GM19324 (cell line): ENCODE measurements at regions not wholly inside any gene's neighbourhood (a gene's known extent, or its start where the extent isn't known, plus 50 kb on each side); places are given as distances from the start of the nearest gene placed in this dataset.

Experiments used
- ATAC-seq: cut with Tn5 transposase; IDR thresholded peaks from one replicate; pipeline ENCODE4 v1.9.1; 2021; ENCODE audit warnings: mild to moderate bottlenecking, moderate library complexity; ENCODE audit not compliant: unreplicated experiment, low FRiP score

DNA sequence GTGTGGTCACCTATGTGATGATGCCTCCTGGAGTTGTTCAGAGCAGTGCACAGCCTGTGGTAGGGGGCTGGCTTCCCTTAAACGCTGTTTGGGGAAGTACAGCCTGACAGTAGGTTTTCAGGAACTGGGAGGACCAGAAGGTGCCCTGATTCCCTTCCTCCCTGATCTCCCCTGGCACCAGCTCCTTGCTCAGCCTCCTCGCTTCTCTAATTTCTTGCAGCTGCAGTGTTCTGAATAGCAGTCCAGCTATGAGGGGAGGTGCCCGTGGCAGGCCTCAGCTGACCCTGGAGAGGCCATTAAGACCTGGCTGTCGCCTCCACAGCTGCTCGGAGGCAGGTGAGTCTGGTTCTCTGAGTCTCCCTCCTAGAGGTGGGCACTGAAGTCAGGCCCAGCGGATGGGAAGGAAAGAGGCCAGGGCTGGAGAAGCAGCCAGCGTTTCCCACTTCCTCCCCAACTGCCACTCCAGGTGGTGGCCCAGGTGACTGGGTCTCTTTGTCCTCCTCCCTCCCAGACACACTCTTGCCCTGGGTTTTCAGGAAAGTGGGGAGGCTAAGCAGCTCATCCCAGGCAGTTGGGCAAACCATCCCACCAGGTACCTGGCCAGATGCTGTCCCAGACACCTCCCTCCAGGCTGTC is 52.0 kb upstream of the RPL11 start:
- no peak for ATAC-seq

DNA sequence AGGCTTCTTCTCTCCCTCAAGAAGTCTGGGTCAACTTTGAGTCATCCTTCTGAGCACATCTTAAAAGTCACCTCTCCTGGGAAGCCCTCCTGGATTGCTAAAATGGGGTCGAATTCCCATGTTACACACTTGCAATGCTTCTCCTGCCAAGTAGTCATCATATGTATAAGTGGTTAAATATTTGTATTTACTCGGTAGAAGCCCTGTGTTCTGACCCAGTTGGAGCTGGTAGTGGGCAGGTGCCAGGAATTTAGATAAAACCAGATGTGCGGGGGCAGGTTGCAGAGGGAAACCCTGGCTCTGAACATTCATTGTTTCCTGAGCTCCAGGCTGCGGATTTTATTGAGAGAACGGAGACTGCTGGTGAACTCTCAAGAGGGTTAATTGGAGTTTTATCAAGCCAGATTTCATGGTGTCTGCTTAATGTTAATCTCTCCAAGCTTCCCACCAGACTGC is 52.8 kb upstream of the RPL11 start:
- no peak for ATAC-seq

DNA sequence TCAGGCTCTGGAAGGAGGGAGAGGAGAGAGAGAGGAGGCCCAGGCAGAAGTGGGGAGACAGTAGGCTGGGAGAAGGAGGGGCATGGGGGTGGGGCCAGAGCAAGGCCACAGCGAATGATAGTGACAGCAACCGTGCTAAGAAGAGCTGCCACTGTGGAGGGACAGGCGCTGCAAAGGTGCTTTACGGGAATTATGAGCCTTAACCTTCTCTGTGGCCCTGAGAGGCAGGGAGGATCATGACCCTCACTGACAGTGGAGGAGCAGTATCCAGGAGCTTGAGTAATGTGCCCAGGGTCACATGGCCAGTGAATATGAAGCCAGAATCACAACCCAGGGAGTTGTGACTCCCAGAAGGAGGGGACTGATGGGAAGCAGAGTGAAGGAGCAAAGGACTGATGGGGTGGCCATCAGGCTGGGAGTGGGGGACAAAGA is 53.4 kb upstream of the RPL11 start:
- ATAC-seq: no peak

DNA sequence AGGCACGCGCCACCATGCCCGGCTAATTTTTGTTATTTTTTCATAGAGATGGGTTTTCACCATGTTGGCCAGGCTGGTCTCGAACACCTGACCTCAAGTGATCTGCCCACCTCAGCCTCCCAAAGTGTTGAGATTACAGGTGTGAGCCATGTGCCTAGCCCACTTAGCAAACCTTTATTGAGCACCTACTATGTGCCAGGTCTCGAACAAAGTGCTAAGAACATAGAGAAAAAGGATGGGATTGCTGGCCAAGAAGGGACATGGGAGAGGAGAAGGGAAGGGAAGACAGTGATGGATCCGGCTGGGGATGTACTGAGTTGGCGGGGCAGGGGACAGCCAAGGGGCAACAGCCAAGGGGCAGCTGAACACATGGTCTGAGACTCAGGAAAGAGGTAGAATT is 55.6 kb upstream of the RPL11 start:
- ATAC-seq: no peak

DNA sequence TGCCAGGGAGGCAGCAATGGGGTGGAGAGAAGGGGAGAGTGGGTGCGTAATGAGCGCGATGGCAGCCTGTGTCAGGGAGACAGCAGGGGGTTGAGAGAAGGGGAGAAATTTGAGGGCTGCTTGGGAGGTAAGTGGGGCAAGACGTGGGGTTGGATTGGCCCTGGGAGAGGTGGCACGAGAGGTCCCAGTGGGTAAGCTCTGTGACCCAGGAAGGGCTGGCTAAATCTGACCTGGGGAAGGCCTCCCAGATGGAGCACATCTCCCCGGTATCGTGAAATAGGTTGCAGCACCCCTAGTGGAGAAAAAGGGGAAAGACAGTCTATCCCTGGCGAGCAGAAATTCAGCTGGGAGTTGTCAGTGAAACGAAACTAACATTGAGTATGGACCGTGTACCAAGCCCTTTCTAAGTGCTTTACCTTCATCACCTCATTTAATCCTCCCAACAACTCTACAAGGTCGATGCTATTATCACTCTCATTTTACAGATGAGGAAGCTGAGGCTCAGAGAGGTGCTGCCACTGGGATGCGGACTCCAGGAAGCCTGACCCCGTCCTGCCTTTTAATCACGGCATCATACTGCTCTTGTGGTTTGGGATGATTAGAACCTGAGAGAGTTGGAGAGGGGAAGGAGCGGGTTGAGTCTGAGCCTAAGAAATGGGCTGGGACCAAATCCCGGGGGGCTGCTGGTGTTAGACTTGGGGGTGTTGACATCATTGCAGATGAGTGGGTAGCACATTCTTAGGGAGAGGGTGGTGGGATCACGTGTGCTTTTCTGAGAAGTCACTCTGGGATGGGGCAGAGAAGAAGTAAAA is 56.6 kb upstream of the RPL11 start:
- ATAC-seq: no peak

DNA sequence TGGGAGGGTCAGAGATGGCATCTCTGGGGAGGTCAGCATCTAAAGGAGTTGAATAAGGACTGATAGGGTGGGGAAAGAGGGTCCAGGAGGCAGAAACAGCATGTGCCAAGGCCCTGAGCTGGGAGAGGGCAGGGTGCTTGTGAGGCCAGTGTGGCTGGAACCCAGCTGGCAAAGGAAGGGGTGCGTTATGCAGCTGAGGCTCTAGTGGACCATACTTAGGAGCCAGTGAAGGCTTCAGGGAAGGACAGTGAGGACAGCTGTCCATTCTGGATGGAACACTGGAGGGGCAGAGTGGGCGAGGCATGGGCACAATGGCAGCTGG is 57.1 kb upstream of the RPL11 start:
- no peak for ATAC-seq

DNA sequence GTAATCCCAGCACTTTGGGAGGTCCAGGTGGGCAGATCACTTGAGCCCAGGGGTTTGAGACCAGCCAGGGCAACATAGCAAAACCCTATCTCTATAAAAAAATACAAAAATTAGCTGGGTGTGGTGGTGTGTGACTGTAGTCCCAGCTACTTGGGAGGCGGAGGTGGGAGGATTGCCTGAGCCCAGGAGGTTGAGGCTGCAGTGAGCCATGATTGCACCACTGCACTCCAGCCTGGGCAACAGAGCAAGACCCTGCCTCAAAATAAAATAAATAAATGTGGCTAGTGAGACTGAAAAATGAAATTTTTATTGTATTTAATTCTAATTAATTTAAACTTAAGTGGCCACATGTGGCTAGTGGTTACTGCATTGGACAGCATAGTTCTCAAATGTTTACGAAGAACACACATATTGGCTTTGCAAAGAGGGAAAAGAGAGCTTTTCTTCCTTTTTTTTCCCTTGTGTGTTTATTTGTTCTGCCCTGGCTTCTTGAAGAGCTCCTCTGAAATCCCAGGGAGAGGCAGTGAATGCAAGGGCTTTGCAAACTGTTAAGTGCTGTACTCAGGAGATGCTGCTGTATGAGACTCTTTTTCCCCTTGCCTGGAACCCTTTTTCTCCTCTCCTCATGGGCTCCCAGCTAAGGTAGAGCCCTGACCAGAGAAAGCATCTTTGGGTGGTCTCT is 59.0 kb upstream of the RPL11 start:
- ATAC-seq: no peak

DNA sequence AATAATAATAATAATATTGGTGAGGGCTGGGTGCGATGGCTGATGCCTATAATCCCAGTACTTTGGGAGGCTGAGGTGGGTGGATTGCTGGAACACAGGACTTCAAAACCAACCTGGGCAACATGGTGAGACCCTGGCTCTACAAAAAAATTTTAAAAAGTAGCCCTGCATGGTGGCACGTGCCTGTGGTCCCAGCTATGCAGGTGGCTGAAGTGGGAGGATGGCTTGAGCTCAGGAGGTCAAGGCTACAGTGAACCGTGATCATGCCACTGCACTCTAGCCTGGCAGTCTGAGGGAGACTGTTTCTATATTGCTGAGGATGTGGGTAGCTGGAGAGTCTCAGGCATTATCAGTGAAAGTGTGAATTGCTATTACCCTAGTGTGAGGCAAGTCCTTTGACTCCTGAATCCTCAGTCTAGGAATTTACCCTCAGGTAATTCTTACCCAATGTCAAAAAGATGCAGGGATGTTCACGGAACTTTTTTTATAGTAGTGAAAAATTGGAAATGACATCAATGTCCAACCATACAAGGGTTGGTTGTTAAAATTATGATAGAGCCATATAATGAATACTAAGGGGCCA is 61.8 kb upstream of the RPL11 start:
- no peak for ATAC-seq

DNA sequence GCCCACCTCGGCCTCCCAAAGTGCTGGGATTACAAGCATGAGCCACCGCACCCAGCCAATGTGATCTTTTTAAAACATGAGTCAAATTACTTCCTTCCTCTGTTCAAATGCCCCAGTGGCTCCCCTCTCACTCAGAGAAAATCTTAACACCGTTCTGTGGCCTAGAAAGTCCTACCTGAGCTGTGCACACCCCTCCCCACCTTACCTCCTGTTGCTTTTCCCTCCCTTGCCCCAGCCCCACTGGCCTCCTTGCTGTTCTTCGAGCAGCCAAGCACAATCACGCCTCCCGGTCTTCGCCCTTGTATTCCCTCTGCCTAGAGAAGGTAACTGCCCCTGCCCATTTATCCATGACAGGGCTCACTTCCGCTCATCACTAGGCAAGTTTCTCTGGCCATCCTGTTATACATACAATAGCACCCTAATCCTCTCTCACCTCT is 62.6 kb upstream of the RPL11 start:
- ATAC-seq: no peak

DNA sequence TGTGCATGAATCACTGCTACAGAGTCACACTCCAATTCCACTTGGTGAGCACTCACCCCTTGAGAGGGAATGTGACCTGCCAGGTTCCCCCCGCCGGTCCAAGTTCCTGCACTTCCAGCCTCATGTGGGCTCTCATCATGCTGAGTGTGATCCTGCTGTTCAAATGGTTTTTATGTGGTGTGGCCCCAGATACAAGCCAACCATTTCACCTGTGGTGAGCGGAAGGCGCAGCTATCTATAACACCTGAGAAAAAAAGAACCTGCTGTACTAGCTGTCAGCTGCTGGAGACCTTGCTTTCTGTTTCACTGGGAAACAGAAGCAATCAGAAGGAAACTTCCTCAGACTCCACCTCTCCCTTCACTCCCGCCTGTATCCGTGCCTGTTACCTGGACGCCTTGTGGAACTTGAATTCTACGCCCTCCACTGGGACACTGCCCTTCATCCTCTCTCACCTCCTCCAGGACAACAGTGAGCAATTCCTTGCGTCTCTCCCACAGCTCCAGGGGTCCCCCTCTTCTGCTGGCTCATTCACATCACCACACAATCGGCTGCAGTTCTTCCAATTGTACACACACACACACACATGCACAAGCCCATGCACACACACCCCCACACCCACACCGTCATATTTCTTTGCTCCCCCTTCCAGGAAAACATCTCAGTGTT is 64.4 kb upstream of the RPL11 start:
- ATAC-seq: no peak

DNA sequence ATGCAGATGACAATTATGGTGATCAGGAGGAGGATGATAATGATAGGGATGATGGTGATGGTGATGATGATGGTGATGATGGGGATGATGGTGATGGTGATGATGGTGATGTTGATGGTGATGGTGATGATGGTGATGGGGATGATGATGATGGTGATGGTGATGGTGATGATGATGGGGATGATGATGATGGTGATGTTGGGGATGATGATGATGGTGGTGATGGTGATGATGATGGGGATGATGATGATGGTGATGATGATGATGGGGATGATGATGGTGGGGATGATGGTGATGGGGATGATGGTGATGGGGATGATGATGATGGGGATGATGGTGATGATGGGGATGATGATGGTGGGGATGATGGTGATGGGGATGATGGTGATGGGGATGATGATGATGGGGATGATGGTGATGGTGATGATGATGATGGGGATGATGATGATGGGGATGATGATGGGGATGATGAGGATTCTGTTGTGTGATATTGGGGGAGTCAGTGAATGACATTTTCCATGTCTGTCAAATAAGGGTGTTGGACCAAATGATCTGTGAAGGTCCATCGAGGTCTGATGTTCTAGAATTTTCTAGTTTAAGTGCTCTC is 65.6 kb upstream of the RPL11 start:
- ATAC-seq: no peak

DNA sequence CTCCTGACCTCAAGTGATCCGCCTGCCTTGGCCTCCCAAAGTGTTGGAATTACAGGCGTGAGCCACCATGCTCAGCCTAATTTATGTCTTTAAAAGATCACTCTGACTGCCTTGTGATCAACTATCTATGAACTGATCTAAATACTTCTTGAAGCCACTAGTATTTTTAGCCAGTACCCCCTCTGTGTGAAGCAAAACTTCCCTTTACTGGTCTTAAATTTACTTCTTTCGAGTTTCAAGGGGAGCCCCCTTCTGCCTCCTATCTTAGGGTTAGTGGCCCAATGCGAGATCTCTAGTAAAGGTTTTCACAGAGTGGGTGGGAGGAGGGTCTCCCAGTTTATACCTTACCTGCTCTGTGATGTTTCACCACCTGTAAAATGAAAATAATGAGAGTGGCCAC is 66.1 kb upstream of the RPL11 start:
- no peak for ATAC-seq

DNA sequence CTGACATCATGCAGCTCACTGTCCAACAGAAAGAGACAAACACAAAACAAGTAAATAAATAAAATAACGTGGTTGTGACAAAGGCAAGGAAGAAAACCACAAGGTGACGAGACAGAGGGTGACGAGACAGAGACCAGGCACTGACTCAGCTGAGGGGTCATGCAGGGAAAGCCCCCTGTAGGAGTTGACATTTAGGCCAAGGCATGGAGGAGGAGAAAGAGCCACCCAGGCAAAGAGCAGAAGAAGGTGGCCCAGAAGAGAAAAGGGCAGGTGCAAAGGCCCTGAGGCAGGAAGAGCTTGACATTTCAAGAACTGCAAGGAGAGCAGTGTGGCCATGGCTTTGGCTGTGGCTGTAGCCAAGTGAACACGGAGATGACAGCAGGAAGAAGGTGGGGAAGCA is 65.1 kb upstream of the ID3 start:
- ATAC-seq: no peak

DNA sequence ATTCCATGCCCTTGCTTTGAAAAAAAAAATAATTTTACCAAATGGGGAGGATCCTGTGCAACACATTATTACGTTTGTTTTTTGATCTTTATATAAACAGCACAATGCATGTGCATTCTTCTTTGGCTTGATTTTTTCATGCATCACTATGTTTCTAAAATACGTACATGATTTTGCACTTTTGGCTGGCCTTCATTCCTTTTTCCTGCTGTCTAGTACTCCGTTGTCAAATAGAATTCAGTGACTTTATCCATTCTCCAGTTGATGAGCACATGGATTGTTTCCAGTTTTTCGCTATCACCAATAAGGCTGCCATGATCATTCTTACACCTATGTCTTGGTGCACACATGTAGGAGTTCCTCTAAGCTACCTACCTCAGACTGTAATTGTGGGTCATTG is 63.0 kb upstream of the ID3 start:
- no peak for ATAC-seq

DNA sequence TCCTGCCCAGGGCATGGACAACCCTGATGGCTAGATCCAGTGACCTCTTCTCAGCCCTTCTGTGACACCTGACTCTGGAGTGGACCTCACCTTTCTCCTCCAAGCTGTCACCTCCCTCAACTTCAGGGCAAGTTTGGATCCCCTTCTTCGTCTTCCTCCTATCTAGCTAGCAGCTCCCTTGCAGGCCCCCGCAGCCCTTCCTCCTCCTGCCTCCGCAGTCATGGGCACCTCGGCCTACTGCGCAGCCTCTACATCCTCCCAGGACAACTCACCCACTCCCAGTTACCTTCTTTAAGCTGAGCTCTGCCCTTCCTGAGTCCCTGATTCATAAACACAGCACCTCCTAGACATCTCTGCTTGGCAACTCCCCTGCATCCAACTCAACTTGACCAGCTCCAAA is 61.3 kb upstream of the ID3 start:
- no peak for ATAC-seq

DNA sequence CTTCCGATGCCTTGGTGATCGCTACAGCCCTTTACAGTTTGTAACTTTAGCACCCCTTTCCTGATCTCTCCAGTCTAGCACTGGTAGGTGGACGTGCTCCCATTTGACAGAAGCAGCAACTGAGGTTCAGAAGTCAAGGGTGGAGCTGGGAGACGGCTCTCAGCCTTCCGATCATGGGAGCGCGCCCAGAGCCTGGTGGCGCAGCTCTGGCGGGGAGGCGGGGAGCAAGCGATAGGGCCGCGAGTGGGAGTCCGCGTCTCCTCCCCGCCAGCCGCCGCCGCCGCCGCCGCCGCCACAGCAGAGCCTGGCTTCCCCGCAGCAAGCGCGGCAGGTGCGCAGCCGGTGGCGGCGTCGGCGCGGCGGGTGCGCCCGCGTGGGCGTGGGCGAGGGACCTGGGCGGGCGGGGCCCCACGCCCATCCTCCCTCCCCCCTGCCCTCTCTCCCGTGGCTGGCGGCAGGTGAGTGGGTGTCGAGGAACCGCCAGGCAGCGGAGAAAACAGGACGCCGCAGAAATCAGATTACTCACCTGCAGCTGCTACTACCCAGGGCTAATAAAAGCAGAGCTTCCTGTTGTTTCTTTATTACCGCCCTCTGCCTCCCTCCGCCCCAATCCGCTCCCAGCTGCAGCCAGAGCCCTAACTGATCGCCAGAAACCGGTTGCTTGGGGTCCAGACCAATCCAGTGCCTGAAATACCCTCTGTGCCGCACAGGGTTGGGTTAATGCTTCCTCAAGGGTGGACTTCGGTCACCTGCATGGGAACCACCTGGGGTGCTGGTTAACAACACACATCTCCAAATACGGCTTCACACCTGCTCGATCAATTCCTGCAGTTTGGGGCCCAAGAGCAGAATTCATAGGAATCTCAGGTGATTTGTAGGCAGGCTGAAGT is 60.2 kb upstream of the ID3 start:
- ATAC-seq: peak; percentile 76

DNA sequence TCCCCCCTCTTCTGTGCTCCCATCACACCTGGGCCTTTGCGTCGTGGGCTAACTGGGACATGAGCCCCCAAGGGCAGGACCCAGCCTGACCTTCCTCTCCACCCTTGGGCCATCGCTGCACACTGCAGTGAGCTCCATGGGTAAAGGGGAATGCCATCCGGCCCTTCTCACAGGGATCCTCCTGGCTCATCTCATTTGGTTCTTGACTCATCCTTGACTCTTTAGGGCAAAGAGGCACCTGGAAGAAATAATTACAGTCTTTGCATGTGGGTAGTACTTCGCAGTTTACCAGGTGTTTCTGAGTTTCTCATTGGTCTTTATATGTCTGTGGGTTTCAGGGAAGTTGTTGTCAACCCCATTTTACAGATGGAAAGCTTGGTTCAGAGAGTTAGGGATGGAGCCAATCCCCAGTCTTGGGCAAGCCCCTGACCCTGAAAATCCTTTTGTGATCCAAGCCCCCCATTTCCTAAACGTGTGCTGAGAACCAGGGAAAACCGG is 59.3 kb upstream of the ID3 start:
- ATAC-seq: no peak

DNA sequence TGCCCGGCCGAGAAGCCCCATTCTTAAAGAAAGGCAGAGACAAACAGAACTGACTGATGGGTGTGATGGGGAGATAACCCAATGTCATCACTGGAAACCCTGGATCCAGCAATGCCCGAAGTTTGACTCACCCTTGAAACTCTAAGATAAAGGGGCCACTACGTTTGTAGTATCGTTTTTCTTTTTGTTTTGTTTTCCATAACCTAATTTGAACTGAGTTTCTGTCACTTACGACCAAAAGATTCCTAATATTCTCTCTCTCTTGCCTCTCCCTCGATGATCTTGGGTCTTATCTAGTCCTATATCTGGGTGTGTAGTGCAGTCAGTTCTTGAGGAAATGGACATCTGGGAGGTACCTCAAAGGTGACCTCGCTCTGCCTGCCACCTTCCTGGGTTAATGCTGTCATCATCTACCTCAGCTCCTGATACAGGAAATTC is 57.8 kb upstream of the ID3 start:
- ATAC-seq: no peak

DNA sequence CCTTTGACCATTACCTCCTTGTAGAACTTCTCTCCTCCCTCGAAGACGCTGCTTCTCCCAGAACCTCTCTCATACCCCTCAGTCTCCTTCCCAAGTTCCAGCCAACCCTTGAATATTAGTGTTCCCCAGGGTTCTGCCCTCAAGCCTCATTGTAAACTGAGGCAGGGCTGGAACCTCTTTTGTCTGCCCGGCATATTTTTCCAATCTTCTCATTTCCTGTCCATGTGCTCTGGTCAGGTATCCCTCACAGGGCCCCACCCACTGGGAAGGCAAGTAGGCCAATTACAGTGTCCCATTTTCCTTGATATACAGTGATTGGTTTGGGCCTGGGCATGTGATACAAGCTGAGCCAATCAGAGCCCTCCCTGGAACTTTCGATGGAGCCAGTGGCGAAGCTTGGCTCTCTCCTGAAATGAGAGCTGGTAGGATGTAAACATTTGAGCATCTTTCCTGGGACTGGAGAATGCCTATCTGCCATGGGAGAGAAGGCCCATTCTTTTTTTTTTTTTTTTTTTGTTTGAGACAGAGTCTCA is 57.1 kb upstream of the ID3 start:
- no peak for ATAC-seq
